ENCODE measurements at regions not wholly inside any gene's neighbourhood (a gene's known extent, or its start where the extent isn't known, plus 50 kb on each side); places are given as distances from the start of the nearest gene placed in this dataset.

DNA sequence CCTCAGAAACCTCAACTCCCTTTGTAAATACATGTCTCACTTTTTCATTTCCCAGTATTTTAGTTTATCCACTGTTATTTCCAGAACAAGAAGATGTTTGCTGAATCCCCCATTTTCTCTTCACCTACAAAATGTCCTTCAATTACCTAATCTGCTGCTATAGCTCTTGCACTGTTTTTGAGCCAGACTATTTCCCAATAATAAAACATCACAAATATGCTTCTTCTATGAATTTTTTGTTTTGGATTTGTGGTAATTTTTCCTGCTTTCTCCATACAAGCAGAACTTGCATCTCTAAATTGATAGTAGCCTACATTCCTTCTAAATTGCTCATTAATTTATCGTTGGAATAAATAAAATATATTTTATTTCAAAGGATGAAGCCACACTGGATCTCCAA is 199.6 kb upstream of the C1orf87 start:
- Histone ChIP-seq H3K4me1 (ENCODE audit: control insufficient read depth, insufficient read depth, low read length) (no peaks in the 10 kb centered on the region), H3K36me3 (ENCODE audit: control insufficient read depth in 2 of 2, insufficient read depth in 1 of 2, low read length in 2 of 2) (no peaks in the 10 kb centered on the region), H3K4me3 (ENCODE audit: low read depth, low read length) (no peak overlapping the region), H3K9me3 (ENCODE audit: control insufficient read depth, insufficient read depth, low read depth, low read length) (no peaks in the 10 kb centered on the region), H3K27ac (ENCODE audit: extremely low read depth, low read depth, low read length) (no peak overlapping the region)
- ChIA-PET POLR2A (interaction anchor here (1.2 kb wide), 1 partner anchor 8 kb away, joined by 3 read pairs; no protein-coding TSS in a partner anchor), CTCF (interaction anchor here (0.7 to 0.8 kb wide), 2 partner anchors 9 to 262 kb away, joined by 3 read pairs; no protein-coding TSS in a partner anchor)
- TF ChIP-seq SP3 (tag by site-specific recombination; IDR thresholded peaks at IDR 0.05): no peak
- TF ChIP-seq, protein P1, sequence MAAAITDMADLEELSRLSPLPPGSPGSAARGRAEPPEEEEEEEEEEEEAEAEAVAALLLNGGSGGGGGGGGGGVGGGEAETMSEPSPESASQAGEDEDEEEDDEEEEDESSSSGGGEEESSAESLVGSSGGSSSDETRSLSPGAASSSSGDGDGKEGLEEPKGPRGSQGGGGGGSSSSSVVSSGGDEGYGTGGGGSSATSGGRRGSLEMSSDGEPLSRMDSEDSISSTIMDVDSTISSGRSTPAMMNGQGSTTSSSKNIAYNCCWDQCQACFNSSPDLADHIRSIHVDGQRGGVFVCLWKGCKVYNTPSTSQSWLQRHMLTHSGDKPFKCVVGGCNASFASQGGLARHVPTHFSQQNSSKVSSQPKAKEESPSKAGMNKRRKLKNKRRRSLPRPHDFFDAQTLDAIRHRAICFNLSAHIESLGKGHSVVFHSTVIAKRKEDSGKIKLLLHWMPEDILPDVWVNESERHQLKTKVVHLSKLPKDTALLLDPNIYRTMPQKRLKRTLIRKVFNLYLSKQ (tag by site-specific recombination; IDR thresholded peaks at IDR 0.05; ENCODE audit: borderline replicate concordance): no peak
- TF ChIP-seq ZNF426 (tag by site-specific recombination; IDR thresholded peaks at IDR 0.05): no peak
- no peak for TF ChIP-seq ZNF670 (tag by site-specific recombination; IDR thresholded peaks at IDR 0.05; ENCODE audit: low read depth)
- TF ChIP-seq GLIS2 (tag by site-specific recombination; IDR thresholded peaks at IDR 0.05): no peak
- TF ChIP-seq, protein P2, sequence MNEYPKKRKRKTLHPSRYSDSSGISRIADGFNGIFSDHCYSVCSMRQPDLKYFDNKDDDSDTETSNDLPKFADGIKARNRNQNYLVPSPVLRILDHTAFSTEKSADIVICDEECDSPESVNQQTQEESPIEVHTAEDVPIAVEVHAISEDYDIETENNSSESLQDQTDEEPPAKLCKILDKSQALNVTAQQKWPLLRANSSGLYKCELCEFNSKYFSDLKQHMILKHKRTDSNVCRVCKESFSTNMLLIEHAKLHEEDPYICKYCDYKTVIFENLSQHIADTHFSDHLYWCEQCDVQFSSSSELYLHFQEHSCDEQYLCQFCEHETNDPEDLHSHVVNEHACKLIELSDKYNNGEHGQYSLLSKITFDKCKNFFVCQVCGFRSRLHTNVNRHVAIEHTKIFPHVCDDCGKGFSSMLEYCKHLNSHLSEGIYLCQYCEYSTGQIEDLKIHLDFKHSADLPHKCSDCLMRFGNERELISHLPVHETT (tag by site-specific recombination; IDR thresholded peaks at IDR 0.05): no peak
- no peak for TF ChIP-seq ZNF394 (tag by site-specific recombination; IDR thresholded peaks at IDR 0.05; ENCODE audit: borderline replicate concordance)
- TF ChIP-seq ZNF560 (tag by site-specific recombination; IDR thresholded peaks at IDR 0.05; ENCODE audit: borderline replicate concordance): no peak

DNA sequence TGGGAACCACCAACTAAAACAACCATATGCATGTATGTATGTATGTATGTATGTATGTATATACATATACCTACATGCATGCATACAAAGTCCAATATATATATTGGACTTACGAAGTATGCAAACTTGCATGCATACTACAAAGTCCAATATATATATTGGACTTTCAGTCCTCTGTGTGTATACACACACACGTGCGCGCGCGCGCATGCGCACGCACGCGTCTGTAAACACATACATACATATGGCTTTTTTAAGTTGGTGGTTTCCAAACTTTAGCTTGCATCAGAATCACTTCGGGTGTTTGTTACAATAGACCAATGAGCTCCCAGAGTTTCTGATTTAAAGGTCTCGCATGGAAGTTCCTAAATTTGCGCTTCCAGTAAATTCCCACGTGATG is 197.5 kb upstream of the C1orf87 start:
- no peak for TF ChIP-seq OVOL3 (tag by site-specific recombination; IDR thresholded peaks at IDR 0.05)
- TF ChIP-seq, protein P3, sequence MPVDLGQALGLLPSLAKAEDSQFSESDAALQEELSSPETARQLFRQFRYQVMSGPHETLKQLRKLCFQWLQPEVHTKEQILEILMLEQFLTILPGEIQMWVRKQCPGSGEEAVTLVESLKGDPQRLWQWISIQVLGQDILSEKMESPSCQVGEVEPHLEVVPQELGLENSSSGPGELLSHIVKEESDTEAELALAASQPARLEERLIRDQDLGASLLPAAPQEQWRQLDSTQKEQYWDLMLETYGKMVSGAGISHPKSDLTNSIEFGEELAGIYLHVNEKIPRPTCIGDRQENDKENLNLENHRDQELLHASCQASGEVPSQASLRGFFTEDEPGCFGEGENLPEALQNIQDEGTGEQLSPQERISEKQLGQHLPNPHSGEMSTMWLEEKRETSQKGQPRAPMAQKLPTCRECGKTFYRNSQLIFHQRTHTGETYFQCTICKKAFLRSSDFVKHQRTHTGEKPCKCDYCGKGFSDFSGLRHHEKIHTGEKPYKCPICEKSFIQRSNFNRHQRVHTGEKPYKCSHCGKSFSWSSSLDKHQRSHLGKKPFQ (tag by site-specific recombination; IDR thresholded peaks at IDR 0.05): no peak
- H3K9me3 ChIP-seq (ENCODE audit: control insufficient read depth, insufficient read depth, low read depth, low read length): no peaks in the 10 kb centered on the region
- POLR2A ChIA-PET: no interaction called here
- H3K27ac ChIP-seq (ENCODE audit: extremely low read depth, low read depth, low read length): no peak overlapping the region
- no peak overlapping the region for H3K4me3 ChIP-seq (ENCODE audit: low read depth, low read length)
- H3K4me1 ChIP-seq (ENCODE audit: control insufficient read depth, insufficient read depth, low read length): no peaks in the 10 kb centered on the region
- CTCF ChIA-PET: interaction anchor here (0.6 to 3.0 kb wide), 5 partner anchors 10 to 1880 kb away, joined by 3 to 13 read pairs (median 3); no protein-coding TSS in a partner anchor
- no peaks in the 10 kb centered on the region for H3K36me3 ChIP-seq (ENCODE audit: control insufficient read depth in 2 of 2, insufficient read depth in 1 of 2, low read length in 2 of 2)

DNA sequence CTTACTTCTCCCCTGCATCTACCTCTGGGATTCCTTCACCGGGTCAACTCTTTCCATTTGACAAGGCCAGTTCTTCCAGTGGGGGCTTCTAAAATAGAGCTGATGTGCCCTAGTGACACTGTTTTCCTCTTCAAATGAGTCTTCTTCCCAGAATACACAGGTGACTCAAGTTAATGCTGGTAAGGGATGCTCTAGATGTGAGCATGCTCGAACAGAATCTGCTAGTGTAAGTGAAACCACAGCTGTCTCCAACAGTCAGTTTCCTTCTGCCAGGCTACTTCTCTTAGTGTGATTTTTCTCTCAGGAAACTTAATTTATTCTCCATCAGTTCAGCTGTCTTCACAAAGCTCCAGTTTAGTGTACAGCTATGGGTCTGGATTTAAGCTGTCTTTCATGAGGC is 194.9 kb upstream of the C1orf87 start:
- Histone ChIP-seq H3K9me3 (ENCODE audit: control insufficient read depth, insufficient read depth, low read depth, low read length) (no peaks in the 10 kb centered on the region), H3K4me3 (ENCODE audit: low read depth, low read length) (no peak overlapping the region), H3K27ac (ENCODE audit: extremely low read depth, low read depth, low read length) (no peak overlapping the region), H3K36me3 (ENCODE audit: control insufficient read depth in 2 of 2, insufficient read depth in 1 of 2, low read length in 2 of 2) (no peaks in the 10 kb centered on the region), H3K4me1 (ENCODE audit: control insufficient read depth, insufficient read depth, low read length) (no peaks in the 10 kb centered on the region)
- ChIA-PET CTCF (interaction anchor here (0.5 to 3.0 kb wide), 2 partner anchors 13 to 182 kb away, joined by 3 to 13 read pairs; no protein-coding TSS in a partner anchor), POLR2A (no interaction called here)
- TF ChIP-seq, protein P4, sequence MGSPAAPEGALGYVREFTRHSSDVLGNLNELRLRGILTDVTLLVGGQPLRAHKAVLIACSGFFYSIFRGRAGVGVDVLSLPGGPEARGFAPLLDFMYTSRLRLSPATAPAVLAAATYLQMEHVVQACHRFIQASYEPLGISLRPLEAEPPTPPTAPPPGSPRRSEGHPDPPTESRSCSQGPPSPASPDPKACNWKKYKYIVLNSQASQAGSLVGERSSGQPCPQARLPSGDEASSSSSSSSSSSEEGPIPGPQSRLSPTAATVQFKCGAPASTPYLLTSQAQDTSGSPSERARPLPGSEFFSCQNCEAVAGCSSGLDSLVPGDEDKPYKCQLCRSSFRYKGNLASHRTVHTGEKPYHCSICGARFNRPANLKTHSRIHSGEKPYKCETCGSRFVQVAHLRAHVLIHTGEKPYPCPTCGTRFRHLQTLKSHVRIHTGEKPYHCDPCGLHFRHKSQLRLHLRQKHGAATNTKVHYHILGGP (tag by site-specific recombination; IDR thresholded peaks at IDR 0.05): no peak
- TF ChIP-seq, protein P5, sequence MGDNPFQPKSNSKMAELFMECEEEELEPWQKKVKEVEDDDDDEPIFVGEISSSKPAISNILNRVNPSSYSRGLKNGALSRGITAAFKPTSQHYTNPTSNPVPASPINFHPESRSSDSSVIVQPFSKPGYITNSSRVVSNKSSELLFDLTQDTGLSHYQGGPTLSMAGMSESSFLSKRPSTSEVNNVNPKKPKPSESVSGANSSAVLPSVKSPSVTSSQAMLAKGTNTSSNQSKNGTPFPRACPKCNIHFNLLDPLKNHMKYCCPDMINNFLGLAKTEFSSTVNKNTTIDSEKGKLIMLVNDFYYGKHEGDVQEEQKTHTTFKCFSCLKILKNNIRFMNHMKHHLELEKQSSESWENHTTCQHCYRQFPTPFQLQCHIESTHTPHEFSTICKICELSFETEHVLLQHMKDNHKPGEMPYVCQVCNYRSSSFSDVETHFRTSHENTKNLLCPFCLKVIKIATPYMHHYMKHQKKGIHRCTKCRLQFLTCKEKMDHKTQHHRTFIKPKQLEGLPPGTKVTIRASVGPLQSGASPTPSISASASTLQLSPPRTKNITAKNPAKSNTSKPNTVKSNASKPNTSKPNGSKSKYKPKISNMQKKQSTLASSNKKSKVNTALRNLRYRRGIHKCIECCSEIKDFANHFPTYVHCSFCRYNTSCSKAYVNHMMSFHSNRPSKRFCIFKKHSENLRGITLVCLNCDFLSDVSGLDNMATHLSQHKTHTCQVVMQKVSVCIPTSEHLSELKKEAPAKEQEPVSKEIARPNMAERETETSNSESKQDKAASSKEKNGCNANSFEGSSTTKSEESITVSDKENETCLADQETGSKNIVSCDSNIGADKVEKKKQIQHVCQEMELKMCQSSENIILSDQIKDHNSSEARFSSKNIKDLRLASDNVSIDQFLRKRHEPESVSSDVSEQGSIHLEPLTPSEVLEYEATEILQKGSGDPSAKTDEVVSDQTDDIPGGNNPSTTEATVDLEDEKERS (tag by site-specific recombination; IDR thresholded peaks at IDR 0.05): no peak
- TF ChIP-seq, protein P6, sequence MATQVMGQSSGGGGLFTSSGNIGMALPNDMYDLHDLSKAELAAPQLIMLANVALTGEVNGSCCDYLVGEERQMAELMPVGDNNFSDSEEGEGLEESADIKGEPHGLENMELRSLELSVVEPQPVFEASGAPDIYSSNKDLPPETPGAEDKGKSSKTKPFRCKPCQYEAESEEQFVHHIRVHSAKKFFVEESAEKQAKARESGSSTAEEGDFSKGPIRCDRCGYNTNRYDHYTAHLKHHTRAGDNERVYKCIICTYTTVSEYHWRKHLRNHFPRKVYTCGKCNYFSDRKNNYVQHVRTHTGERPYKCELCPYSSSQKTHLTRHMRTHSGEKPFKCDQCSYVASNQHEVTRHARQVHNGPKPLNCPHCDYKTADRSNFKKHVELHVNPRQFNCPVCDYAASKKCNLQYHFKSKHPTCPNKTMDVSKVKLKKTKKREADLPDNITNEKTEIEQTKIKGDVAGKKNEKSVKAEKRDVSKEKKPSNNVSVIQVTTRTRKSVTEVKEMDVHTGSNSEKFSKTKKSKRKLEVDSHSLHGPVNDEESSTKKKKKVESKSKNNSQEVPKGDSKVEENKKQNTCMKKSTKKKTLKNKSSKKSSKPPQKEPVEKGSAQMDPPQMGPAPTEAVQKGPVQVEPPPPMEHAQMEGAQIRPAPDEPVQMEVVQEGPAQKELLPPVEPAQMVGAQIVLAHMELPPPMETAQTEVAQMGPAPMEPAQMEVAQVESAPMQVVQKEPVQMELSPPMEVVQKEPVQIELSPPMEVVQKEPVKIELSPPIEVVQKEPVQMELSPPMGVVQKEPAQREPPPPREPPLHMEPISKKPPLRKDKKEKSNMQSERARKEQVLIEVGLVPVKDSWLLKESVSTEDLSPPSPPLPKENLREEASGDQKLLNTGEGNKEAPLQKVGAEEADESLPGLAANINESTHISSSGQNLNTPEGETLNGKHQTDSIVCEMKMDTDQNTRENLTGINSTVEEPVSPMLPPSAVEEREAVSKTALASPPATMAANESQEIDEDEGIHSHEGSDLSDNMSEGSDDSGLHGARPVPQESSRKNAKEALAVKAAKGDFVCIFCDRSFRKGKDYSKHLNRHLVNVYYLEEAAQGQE (tag by site-specific recombination; IDR thresholded peaks at IDR 0.05): no peak
- TF ChIP-seq YY2 (tag by site-specific recombination; IDR thresholded peaks at IDR 0.05) (no peak), ZNF843 (tag by site-specific recombination; IDR thresholded peaks at IDR 0.05) (no peak), GFI1B (tag by site-specific recombination; IDR thresholded peaks at IDR 0.05) (no peak)
- TF ChIP-seq, protein P7, sequence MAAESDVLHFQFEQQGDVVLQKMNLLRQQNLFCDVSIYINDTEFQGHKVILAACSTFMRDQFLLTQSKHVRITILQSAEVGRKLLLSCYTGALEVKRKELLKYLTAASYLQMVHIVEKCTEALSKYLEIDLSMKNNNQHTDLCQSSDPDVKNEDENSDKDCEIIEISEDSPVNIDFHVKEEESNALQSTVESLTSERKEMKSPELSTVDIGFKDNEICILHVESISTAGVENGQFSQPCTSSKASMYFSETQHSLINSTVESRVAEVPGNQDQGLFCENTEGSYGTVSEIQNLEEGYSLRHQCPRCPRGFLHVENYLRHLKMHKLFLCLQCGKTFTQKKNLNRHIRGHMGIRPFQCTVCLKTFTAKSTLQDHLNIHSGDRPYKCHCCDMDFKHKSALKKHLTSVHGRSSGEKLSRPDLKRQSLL (tag by site-specific recombination; IDR thresholded peaks at IDR 0.05): no peak

All from HEK293 (cell line).